ENCODE measurements at regions not wholly inside any gene's neighbourhood (a gene's known extent, or its start where the extent isn't known, plus 50 kb on each side); places are given as distances from the start of the nearest gene placed in this dataset.

DNA sequence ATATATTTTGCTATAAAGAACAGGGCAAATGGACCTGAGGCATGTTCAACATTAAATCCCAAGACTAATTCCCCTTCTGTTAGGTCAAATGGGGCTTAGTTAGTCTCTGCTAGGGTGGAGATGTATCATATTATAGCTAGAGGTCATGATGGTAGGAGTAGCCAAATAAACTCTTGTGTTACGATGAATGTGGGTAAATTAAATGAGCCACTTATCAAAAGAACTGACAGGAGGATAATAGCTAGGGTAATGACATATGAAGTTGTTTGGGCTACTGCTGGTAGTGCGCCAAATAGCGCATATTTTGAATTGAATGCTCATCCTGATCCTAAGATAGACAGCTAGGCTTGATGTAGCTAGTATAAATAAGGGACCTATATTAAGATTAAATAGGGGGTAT lies 445.0 kb downstream of the GXYLT1 start:
- no peak overlapping the region for H3K4me2 ChIP-seq (ENCODE audit: low read length)
- no peak overlapping the region for H3K27ac ChIP-seq (ENCODE audit: low read length)
- no peak overlapping the region for H3K9ac ChIP-seq (ENCODE audit: low read length)
- H3K27me3 ChIP-seq (ENCODE audit: insufficient read depth, low read depth, low read length): no peaks in the 10 kb centered on the region
- no peaks in the 10 kb centered on the region for H3K36me3 ChIP-seq (ENCODE audit: insufficient read depth, low read length)
- no peak overlapping the region for H2AFZ ChIP-seq (ENCODE audit: low read depth, low read length)
- no peaks in the 10 kb centered on the region for H4K20me1 ChIP-seq (ENCODE audit: insufficient read depth)
- no peaks in the 10 kb centered on the region for H3F3A ChIP-seq (ENCODE audit: insufficient read depth, low read length, poor library complexity, severe bottlenecking)
- no peaks in the 10 kb centered on the region for H3K9me2 ChIP-seq (ENCODE audit: insufficient read depth, low read length)
- no peak overlapping the region for H3K4me3 ChIP-seq (ENCODE audit: low read length)
- no peaks in the 10 kb centered on the region for H3K9me3 ChIP-seq (ENCODE audit: low read length)
- TF ChIP-seq, protein P1, sequence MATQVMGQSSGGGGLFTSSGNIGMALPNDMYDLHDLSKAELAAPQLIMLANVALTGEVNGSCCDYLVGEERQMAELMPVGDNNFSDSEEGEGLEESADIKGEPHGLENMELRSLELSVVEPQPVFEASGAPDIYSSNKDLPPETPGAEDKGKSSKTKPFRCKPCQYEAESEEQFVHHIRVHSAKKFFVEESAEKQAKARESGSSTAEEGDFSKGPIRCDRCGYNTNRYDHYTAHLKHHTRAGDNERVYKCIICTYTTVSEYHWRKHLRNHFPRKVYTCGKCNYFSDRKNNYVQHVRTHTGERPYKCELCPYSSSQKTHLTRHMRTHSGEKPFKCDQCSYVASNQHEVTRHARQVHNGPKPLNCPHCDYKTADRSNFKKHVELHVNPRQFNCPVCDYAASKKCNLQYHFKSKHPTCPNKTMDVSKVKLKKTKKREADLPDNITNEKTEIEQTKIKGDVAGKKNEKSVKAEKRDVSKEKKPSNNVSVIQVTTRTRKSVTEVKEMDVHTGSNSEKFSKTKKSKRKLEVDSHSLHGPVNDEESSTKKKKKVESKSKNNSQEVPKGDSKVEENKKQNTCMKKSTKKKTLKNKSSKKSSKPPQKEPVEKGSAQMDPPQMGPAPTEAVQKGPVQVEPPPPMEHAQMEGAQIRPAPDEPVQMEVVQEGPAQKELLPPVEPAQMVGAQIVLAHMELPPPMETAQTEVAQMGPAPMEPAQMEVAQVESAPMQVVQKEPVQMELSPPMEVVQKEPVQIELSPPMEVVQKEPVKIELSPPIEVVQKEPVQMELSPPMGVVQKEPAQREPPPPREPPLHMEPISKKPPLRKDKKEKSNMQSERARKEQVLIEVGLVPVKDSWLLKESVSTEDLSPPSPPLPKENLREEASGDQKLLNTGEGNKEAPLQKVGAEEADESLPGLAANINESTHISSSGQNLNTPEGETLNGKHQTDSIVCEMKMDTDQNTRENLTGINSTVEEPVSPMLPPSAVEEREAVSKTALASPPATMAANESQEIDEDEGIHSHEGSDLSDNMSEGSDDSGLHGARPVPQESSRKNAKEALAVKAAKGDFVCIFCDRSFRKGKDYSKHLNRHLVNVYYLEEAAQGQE (IDR thresholded peaks at IDR 0.05; ENCODE audit: borderline replicate concordance): no peak
- TF ChIP-seq POLR2AphosphoS5 (IDR thresholded peaks at IDR 0.05): no peak
- no peak for TF ChIP-seq TAF1 (IDR thresholded peaks at IDR 0.05; ENCODE audit: low read depth)
- no peak for TF ChIP-seq SMC3 (conservative IDR thresholded peaks at IDR 0.05; ENCODE audit: poor library complexity)
- TF ChIP-seq MXI1 (conservative IDR thresholded peaks at IDR 0.05; ENCODE audit: poor library complexity, severe bottlenecking): no peak
- no peak for TF ChIP-seq EZH2 (IDR thresholded peaks at IDR 0.05; ENCODE audit: borderline replicate concordance, insufficient read depth, low read length, poor library complexity, severe bottlenecking)
- TF ChIP-seq RAD21 (conservative IDR thresholded peaks at IDR 0.05): no peak
- no peak for TF ChIP-seq EP300 (conservative IDR thresholded peaks at IDR 0.05; ENCODE audit: poor library complexity, severe bottlenecking)
- TF ChIP-seq, protein P2, sequence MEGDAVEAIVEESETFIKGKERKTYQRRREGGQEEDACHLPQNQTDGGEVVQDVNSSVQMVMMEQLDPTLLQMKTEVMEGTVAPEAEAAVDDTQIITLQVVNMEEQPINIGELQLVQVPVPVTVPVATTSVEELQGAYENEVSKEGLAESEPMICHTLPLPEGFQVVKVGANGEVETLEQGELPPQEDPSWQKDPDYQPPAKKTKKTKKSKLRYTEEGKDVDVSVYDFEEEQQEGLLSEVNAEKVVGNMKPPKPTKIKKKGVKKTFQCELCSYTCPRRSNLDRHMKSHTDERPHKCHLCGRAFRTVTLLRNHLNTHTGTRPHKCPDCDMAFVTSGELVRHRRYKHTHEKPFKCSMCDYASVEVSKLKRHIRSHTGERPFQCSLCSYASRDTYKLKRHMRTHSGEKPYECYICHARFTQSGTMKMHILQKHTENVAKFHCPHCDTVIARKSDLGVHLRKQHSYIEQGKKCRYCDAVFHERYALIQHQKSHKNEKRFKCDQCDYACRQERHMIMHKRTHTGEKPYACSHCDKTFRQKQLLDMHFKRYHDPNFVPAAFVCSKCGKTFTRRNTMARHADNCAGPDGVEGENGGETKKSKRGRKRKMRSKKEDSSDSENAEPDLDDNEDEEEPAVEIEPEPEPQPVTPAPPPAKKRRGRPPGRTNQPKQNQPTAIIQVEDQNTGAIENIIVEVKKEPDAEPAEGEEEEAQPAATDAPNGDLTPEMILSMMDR (IDR thresholded peaks at IDR 0.05; ENCODE audit: poor library complexity, severe bottlenecking): no peak
- H3K79me2 ChIP-seq (replicated peaks; ENCODE audit: insufficient read depth, low read length): no peaks in the 10 kb centered on the region

DNA sequence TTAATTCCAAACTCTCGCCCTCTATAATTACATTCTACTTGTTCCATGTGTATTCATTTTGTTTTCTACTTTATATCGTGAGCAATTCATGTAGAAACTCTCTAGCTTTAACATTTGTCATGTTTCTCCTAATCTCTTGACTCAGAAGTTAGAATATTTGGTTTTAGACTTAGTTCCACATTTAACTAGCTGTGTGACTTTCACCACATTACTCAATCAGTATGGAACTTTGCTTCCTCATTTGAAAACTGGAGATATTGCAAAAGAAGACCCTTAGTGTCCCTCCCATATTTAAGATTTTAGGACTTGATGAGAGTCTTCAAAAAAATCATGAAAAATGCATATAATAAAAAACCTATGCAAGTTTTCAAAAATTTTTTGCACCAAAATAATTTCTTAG lies 447.5 kb downstream of the GXYLT1 start:
- Histone ChIP-seq H3K9me2 (ENCODE audit: insufficient read depth, low read length) (no peaks in the 10 kb centered on the region), H3K9me3 (ENCODE audit: low read length) (no peaks in the 10 kb centered on the region), H3K79me2 (replicated peaks; ENCODE audit: insufficient read depth, low read length) (no peaks in the 10 kb centered on the region), H3K4me3 (ENCODE audit: low read length) (no peak overlapping the region), H3K4me2 (ENCODE audit: low read length) (no peak overlapping the region), H2AFZ (ENCODE audit: low read depth, low read length) (no peak overlapping the region), H3K27ac (ENCODE audit: low read length) (no peak overlapping the region), H3K27me3 (ENCODE audit: insufficient read depth, low read depth, low read length) (no peaks in the 10 kb centered on the region), H4K20me1 (ENCODE audit: insufficient read depth) (no peaks in the 10 kb centered on the region), H3K9ac (ENCODE audit: low read length) (no peak overlapping the region), H3K36me3 (ENCODE audit: insufficient read depth, low read length) (no peaks in the 10 kb centered on the region), H3F3A (ENCODE audit: insufficient read depth, low read length, poor library complexity, severe bottlenecking) (no peaks in the 10 kb centered on the region)
- TF ChIP-seq EZH2 (IDR thresholded peaks at IDR 0.05; ENCODE audit: borderline replicate concordance, insufficient read depth, low read length, poor library complexity, severe bottlenecking) (no peak), MXI1 (conservative IDR thresholded peaks at IDR 0.05; ENCODE audit: poor library complexity, severe bottlenecking) (no peak), SMC3 (conservative IDR thresholded peaks at IDR 0.05; ENCODE audit: poor library complexity) (no peak), POLR2AphosphoS5 (IDR thresholded peaks at IDR 0.05) (no peak), RAD21 (conservative IDR thresholded peaks at IDR 0.05) (no peak), TAF1 (IDR thresholded peaks at IDR 0.05; ENCODE audit: low read depth) (no peak), EP300 (conservative IDR thresholded peaks at IDR 0.05; ENCODE audit: poor library complexity, severe bottlenecking) (no peak)
- TF ChIP-seq, protein P1 (IDR thresholded peaks at IDR 0.05; ENCODE audit: borderline replicate concordance): no peak
- TF ChIP-seq, protein P2 (IDR thresholded peaks at IDR 0.05; ENCODE audit: poor library complexity, severe bottlenecking): no peak

All from neural cell (in vitro differentiated cells).